K562 (cell line): ENCODE measurements at regions not wholly inside any gene's neighbourhood (a gene's known extent, or its start where the extent isn't known, plus 50 kb on each side); places are given as distances from the start of the nearest gene placed in this dataset.

Experiments used
- ATAC-seq: fragments of 200-7000 bp; cut with Tn5 transposase; 3 replicates; pipeline ENCODE4 v1.9.1; 2020; ENCODE audit warnings: moderate library complexity
- BruUV-seq: library from RNA; stranded (reverse); fragments of 400-500 nt; replicated peaks from 2 replicates; lab custom pipeline; 2021; lab: Mats Ljungman, UMichigan
- CTCF ChIA-PET: fragments of 300-600 bp; formaldehyde crosslinking; extraction: SDS; loops from one replicate; lab custom pipeline; 2021; ENCODE audit warnings: low intra/inter-chr PET ratio; lab: Yijun Ruan, JAX
- POLR2A ChIA-PET: fragments of 300-600, 350-650 bp; sonication (Branson Sonifier 250); formaldehyde crosslinking; extraction: SDS; loops from one replicate; lab custom pipeline; 2021; ENCODE audit warnings: antibody characterized with exemption, inconsistent platforms; lab: Yijun Ruan, JAX
- DNase-seq, 4 experiments: peaks; one replicate each; pipeline versions ENCODE4 v3.0.0 to v3.0.0-alpha.2; 2011 to 2018; ENCODE audit warnings: low spot score in 3 of 4, mixed read lengths in 3 of 4; ENCODE audit errors: extremely low read depth in 1 of 4
- FAIRE-seq: peaks from 2 replicates; lab custom pipeline; 2011; peaks lifted over from hg19 to GRCh38; lab: Jason Lieb, UNC
- H2AFZ ChIP-seq: 2 replicates; pipeline ENCODE4 v1.6.0; 2011; ENCODE audit warnings: low read depth, low read length, control low read depth, inconsistent platforms
- H3K27ac ChIP-seq: fragments of 200-600 bp; 3 replicates; pipeline ENCODE4 v1.8.0; 2011; ENCODE audit warnings: low read depth, mild to moderate bottlenecking, control low read depth, inconsistent platforms, low read length, moderate library complexity, mixed read lengths; ENCODE audit errors: extremely low read depth
- H3K27me3 ChIP-seq, 2 experiments: fragments of 300-600 bp in 1 of 2; 2 replicates in 1 of 2; 3 replicates in 1 of 2; pipeline versions ENCODE4 v1.6.0 to v1.8.0; 2011; ENCODE audit warnings: inconsistent platforms in 2 of 2, low read length in 2 of 2, mild to moderate bottlenecking in 1 of 2, mixed read lengths in 1 of 2, moderate library complexity in 1 of 2; ENCODE audit not compliant: control insufficient read depth in 2 of 2, insufficient read depth in 2 of 2
- H3K36me3 ChIP-seq: fragments of 300-600 bp; 3 replicates; pipeline ENCODE4 v1.8.0; 2011; ENCODE audit warnings: mild to moderate bottlenecking, low read length, inconsistent platforms; ENCODE audit not compliant: control insufficient read depth, insufficient read depth
- H3K4me1 ChIP-seq, 2 experiments: fragments of 200-600 bp in 1 of 2; replicated peaks in 1 of 2; 2 replicates in 1 of 2; 3 replicates in 1 of 2; pipeline versions ENCODE4 v1.5.1 to v1.8.0; 2011; ENCODE audit warnings: inconsistent platforms in 2 of 2, low read length in 2 of 2, mild to moderate bottlenecking in 1 of 2, mixed read lengths in 1 of 2, moderate library complexity in 1 of 2; ENCODE audit not compliant: control insufficient read depth in 2 of 2, insufficient read depth in 2 of 2
- H3K4me2 ChIP-seq: 2 replicates; pipeline ENCODE4 v1.6.1; 2011; ENCODE audit warnings: low read length, control low read depth, inconsistent platforms, mixed read lengths; ENCODE audit not compliant: insufficient read depth
- H3K4me3 ChIP-seq: fragments of 200-600 bp; sonication (generic), shearing (Covaris generic); 2 replicates; pipeline ENCODE4 v1.5.1; 2016; ENCODE audit warnings: control low read depth, inconsistent platforms
- H3K79me2 ChIP-seq: fragments of 200-600 bp; 3 replicates; pipeline ENCODE4 v1.8.0; 2011; ENCODE audit warnings: low read length, inconsistent platforms; ENCODE audit not compliant: control insufficient read depth, insufficient read depth
- H3K9ac ChIP-seq, 2 experiments: 2 replicates each; pipeline versions ENCODE4 v1.6.0 to v1.6.1; 2011; ENCODE audit warnings: low read depth in 2 of 2, low read length in 2 of 2, control low read depth in 1 of 2, inconsistent platforms in 1 of 2, mild to moderate bottlenecking in 1 of 2, mixed read lengths in 1 of 2; ENCODE audit not compliant: insufficient read depth in 1 of 2
- H3K9me1 ChIP-seq: one replicate; pipeline ENCODE4 v1.6.0; 2011; ENCODE audit warnings: inconsistent platforms, mild to moderate bottlenecking, low read length, moderate library complexity; ENCODE audit not compliant: control insufficient read depth, insufficient read depth
- H3K9me3 ChIP-seq: replicated peaks from 2 replicates; pipeline ENCODE4 v1.5.1; 2011; ENCODE audit warnings: low read depth, low read length, inconsistent platforms; ENCODE audit not compliant: control insufficient read depth, insufficient read depth
- H4K20me1 ChIP-seq: replicated peaks from 2 replicates; pipeline ENCODE4 v1.6.1; 2011; ENCODE audit warnings: low read length, inconsistent platforms, mixed read lengths; ENCODE audit not compliant: control insufficient read depth, insufficient read depth
- CBFA2T3 ChIP-seq: fragments of 450-650 bp; IDR thresholded peaks from 2 replicates; pipeline ENCODE4 v1.6.1; 2017
- ETV5 ChIP-seq: sonication (generic); formaldehyde crosslinking; IDR thresholded peaks from 2 replicates; pipeline ENCODE4 v1.4.0; 2020; ENCODE audit warnings: low read depth, mild to moderate bottlenecking, missing genetic modification reagents
- GABPA ChIP-seq: fragments of 200-800 bp; sonication (Bioruptor generic); conservative IDR thresholded peaks from 2 replicates; pipeline ENCODE4 v1.6.1; 2016; ENCODE audit warnings: low read depth, missing genetic modification characterization, missing compliant biosample characterization
- HDAC2 ChIP-seq: fragments of 450-650 bp; IDR thresholded peaks from 2 replicates; pipeline ENCODE4 v1.6.1; 2016; ENCODE audit warnings: mild to moderate bottlenecking
- HMG20A ChIP-seq: fragments of 450-650 bp; formaldehyde crosslinking; conservative IDR thresholded peaks from 2 replicates; pipeline ENCODE4 v1.4.0; 2020; ENCODE audit warnings: mild to moderate bottlenecking, mixed read lengths
- L3MBTL2 ChIP-seq: fragments of 450-650 bp; IDR thresholded peaks from 2 replicates; pipeline ENCODE4 v1.6.1; 2016; ENCODE audit warnings: mild to moderate bottlenecking, moderate library complexity
- NR3C1 ChIP-seq: sonication (generic); formaldehyde crosslinking; IDR thresholded peaks from 2 replicates; pipeline ENCODE4 v1.8.1; 2022; ENCODE audit warnings: missing genetic modification reagents
- PTBP1 ChIP-seq: fragments of 200-400 bp; formaldehyde crosslinking; IDR thresholded peaks from 2 replicates; pipeline ENCODE4 v1.6.1; 2017; ENCODE audit warnings: low read depth, low read length
- RAD21 ChIP-seq, 2 experiments: fragments of 250-450 bp in 1 of 2; fragments of 450-650 bp in 1 of 2; sonication (Bioruptor Pico) in 1 of 2; formaldehyde crosslinking in 1 of 2; IDR thresholded peaks in 1 of 2; conservative IDR thresholded peaks in 1 of 2; 2 replicates each; pipeline versions ENCODE4 v1.4.0 to v1.8.0; 2020 to 2022; ENCODE audit warnings: mild to moderate bottlenecking in 2 of 2, moderate library complexity in 1 of 2
- SMARCA4 ChIP-seq: fragments of 450-650 bp; IDR thresholded peaks from 2 replicates; pipeline ENCODE4 v1.6.1; 2016
- SOX6 ChIP-seq: fragments of 450-650 bp; IDR thresholded peaks from 2 replicates; pipeline ENCODE4 v1.6.1; 2014; ENCODE audit warnings: mild to moderate bottlenecking
- SPI1 ChIP-seq: IDR thresholded peaks from 2 replicates; pipeline ENCODE4 v1.6.1; 2011; ENCODE audit warnings: low read depth, low read length, control low read depth, borderline replicate concordance
- TCF3 ChIP-seq: sonication (generic); formaldehyde crosslinking; IDR thresholded peaks from 2 replicates; pipeline ENCODE4 v1.4.0; 2020; ENCODE audit warnings: mild to moderate bottlenecking, missing genetic modification reagents
- ZBTB7A ChIP-seq: IDR thresholded peaks from 2 replicates; pipeline ENCODE4 v1.6.1; 2011; ENCODE audit warnings: low read depth, mild to moderate bottlenecking, low read length, moderate library complexity, borderline replicate concordance; ENCODE audit not compliant: control insufficient read depth
- ZFP36 ChIP-seq: fragments of 150-350 bp; IDR thresholded peaks from 2 replicates; pipeline ENCODE4 v1.6.1; 2018; ENCODE audit warnings: low read length, low read depth; ENCODE audit not compliant: partially characterized antibody
- ZNF311 ChIP-seq: fragments of 250-450 bp; sonication (Bioruptor Pico); IDR thresholded peaks from 2 replicates; pipeline ENCODE4 v1.4.0; 2020; ENCODE audit warnings: mild to moderate bottlenecking, moderate library complexity
- ZNF551 ChIP-seq: fragments of 250-450 bp; sonication (Bioruptor Pico); IDR thresholded peaks from 2 replicates; pipeline ENCODE4 v1.5.0; 2021; ENCODE audit warnings: mild to moderate bottlenecking, moderate library complexity
- WGBS: fragments of 100-300 bp; shearing (Covaris generic); methylation state at CpG from one replicate; pipeline ENCODE4 v1.1.6; 2016; ENCODE audit warnings: low coverage, mixed read lengths; ENCODE audit not compliant: insufficient coverage; ENCODE audit errors: missing lambda C conversion rate; 5-methylcytosine and 5-hydroxymethylcytosine counted together
- in situ Hi-C: fragments of 300-500 bp; cut with MboI; formaldehyde crosslinking; loops from 4 replicates; pipeline ENCODE4 v1.15.0; 2018; ENCODE audit warnings: inconsistent platforms, mixed read lengths
- intact Hi-C: fragments of 100-400 bp; cut with micrococcal nuclease; formaldehyde crosslinking; loops from 2 replicates; pipeline ENCODE4 v1.14.2; 2022
- TF ChIP-seq, protein P1 (sequence below), 2 experiments: fragments of 200-800 bp in 1 of 2; sonication (Bioruptor generic) in 1 of 2; sonication (generic) in 1 of 2; formaldehyde crosslinking in 1 of 2; IDR thresholded peaks in 1 of 2; conservative IDR thresholded peaks in 1 of 2; 2 replicates each; pipeline versions ENCODE4 v1.5.0 to v1.6.1; 2016 to 2020; ENCODE audit warnings: missing compliant biosample characterization in 1 of 2, missing genetic modification characterization in 1 of 2, missing genetic modification reagents in 1 of 2

DNA sequence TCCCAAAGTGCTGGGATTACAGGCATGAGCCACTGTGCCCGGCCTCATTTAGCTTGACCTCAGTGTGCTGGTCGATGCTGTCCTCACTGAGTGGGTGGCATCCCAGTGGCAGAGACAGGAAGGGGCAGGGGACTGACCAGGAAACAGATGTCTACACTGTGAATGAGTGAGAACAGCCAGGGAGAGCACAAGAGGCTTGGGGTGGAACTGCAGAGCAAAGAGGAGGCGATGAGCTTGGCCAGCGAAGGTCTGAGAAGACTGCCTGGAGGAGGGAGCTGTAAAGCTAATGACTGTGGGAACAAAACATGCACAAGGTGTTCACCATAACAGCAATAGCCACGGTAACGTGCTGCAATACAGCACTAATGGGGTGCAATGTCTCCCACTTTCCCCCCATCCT is 57.2 kb upstream of the BEGAIN start (continued):
- TF ChIP-seq NR3C1 (CRISPR knock-in tag) (no peak), PTBP1 (no peak), ZNF311 (CRISPR knock-in tag) (0 out of 2 replicates have a peak, but pooled peaks have one; percentile 41)

DNA sequence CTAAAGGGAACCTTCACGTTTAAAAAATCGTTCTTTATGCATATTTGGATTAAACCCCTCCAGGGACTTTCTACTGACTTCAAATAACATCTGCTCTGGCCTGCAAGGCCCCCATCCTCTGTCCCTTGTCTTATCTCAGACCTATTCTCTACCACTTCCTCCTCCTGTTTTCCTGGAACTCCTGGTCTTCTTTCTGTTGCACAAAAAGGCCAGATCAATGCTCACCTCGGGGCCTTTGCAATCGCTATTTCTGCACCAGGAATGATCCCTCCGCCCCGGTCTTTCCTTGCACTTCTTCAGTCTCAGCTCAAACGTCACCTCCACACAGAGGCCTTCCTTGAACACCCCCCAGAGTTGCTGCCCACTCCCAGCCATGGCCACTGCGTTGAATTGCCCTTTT is 57.6 kb upstream of the BEGAIN start:
- Histone ChIP-seq H3K36me3 (no peaks in the 10 kb centered on the region), H3K27me3 (no peaks in the 10 kb centered on the region), H3K9ac (no peak overlapping the region; a peak in 1 of 4 replicates), H3K4me2 (peak overlapping the region; percentile 36), H3K4me3 (no peak overlapping the region), H3K9me1 (peaks cover 2% of the 10 kb centered on the region), H3K4me1 (peaks cover 22 to 27% of the 10 kb centered on the region in 2 experiments), H2AFZ (peak overlapping the region; percentile 77), H3K27ac (peak overlapping the region; percentile 51; the same call in 2 of the 3 replicates), H3K9me3 (no peaks in the 10 kb centered on the region), H3K79me2 (no peaks in the 10 kb centered on the region), H4K20me1 (no peaks in the 10 kb centered on the region)
- BruUV-seq = no TSS peak
- intact Hi-C loops (loop anchor here (1.0 to 5.0 kb wide), 5 partner anchors 97 to 259 kb away; no protein-coding TSS in a partner anchor), in situ Hi-C loops (loop anchor here (5.0 kb wide), 2 partner anchors 112 to 257 kb away; no protein-coding TSS in a partner anchor)
- POLR2A ChIA-PET = interaction anchor here (1.5 kb wide), 1 partner anchor 16 kb away, joined by 3 read pairs; no protein-coding TSS in a partner anchor
- ATAC-seq (peak; percentile 37), FAIRE-seq (peak; percentile 55), DNase-seq (peak in 2 of 4 experiments; percentile 63)
- 1% methylated on average over 8 of the region's 8 CpGs for WGBS
- CTCF ChIA-PET = no interaction called here
- TF ChIP-seq SOX6 = peak; percentile 43; the same call in 1 of the 2 replicates
- TF ChIP-seq HDAC2 = 0 out of 2 replicates have a peak, but pooled peaks have one; percentile 31
- 0 out of 2 replicates have a peak, but pooled peaks have one; percentile 31 for TF ChIP-seq SMARCA4
- peak; percentile 84; the same call in 1 of the 2 replicates for TF ChIP-seq SPI1
- TF ChIP-seq ETV5 (CRISPR knock-in tag) = peak; percentile 61; the same call in 1 of the 2 replicates
- TF ChIP-seq, protein P1, sequence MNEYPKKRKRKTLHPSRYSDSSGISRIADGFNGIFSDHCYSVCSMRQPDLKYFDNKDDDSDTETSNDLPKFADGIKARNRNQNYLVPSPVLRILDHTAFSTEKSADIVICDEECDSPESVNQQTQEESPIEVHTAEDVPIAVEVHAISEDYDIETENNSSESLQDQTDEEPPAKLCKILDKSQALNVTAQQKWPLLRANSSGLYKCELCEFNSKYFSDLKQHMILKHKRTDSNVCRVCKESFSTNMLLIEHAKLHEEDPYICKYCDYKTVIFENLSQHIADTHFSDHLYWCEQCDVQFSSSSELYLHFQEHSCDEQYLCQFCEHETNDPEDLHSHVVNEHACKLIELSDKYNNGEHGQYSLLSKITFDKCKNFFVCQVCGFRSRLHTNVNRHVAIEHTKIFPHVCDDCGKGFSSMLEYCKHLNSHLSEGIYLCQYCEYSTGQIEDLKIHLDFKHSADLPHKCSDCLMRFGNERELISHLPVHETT (CRISPR knock-in tag; conservative IDR thresholded peaks at IDR 0.05 in 1 of 2, IDR thresholded peaks at IDR 0.05 in 1 of 2) = 0 out of 4 replicates have a peak, but pooled peaks of 1 of the 2 experiments have one; percentile 5
- TF ChIP-seq L3MBTL2 = peak; percentile 77
- TF ChIP-seq RAD21 (CRISPR knock-in tag; conservative IDR thresholded peaks at IDR 0.05 in 1 of 2, IDR thresholded peaks at IDR 0.05 in 1 of 2) = peak in 1 of 2 experiments; percentile 19; a peak in 2 of 4 replicates
- no peak for TF ChIP-seq ZNF551 (CRISPR knock-in tag)
- TF ChIP-seq HMG20A = no peak
- no peak for TF ChIP-seq ZBTB7A
- TF ChIP-seq CBFA2T3 = peak; percentile 10; the same call in 1 of the 2 replicates
- TF ChIP-seq GABPA (tag) = peak; percentile 41; the same call in 1 of the 2 replicates
- peak; percentile 73 for TF ChIP-seq ZFP36
- TF ChIP-seq TCF3 = 0 out of 2 replicates have a peak, but pooled peaks have one; percentile 22
